VCaP (cell line): ENCODE measurements at regions not wholly inside any gene's neighbourhood (a gene's known extent, or its start where the extent isn't known, plus 50 kb on each side); places are given as distances from the start of the nearest gene placed in this dataset.

Source experiments
- H3K27ac ChIP-seq: fragments of 450-650 bp; 2 replicates; pipeline ENCODE4 v1.5.1; 2017
- TF ChIP-seq, protein P1 (sequence below): fragments of 450-650 bp; conservative IDR thresholded peaks from 2 replicates; pipeline ENCODE4 v1.5.1; 2017; ENCODE audit warnings: mild to moderate bottlenecking, moderate library complexity

DNA sequence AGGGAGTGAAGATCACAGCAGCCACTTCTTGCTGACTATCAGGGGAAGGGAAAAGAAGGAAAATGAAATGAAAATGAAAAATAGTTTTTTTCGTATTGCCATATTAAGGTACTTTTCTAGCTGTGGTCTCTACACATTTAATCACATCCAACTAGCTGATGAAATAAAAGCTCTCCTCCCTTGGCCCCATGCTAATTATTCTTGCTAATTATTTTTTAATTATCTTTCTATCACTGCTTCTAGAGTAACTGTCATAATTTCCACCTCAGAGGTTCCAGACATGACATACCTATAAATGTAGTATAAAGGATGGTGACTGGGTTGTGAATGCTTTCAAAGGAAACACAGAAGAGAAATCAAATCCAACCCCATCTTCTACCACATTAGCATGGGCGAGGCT is 334.1 kb upstream of the MAN1A1 start:
- TF ChIP-seq, protein P1, sequence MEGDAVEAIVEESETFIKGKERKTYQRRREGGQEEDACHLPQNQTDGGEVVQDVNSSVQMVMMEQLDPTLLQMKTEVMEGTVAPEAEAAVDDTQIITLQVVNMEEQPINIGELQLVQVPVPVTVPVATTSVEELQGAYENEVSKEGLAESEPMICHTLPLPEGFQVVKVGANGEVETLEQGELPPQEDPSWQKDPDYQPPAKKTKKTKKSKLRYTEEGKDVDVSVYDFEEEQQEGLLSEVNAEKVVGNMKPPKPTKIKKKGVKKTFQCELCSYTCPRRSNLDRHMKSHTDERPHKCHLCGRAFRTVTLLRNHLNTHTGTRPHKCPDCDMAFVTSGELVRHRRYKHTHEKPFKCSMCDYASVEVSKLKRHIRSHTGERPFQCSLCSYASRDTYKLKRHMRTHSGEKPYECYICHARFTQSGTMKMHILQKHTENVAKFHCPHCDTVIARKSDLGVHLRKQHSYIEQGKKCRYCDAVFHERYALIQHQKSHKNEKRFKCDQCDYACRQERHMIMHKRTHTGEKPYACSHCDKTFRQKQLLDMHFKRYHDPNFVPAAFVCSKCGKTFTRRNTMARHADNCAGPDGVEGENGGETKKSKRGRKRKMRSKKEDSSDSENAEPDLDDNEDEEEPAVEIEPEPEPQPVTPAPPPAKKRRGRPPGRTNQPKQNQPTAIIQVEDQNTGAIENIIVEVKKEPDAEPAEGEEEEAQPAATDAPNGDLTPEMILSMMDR: no peak
- no peak overlapping the region for H3K27ac ChIP-seq

DNA sequence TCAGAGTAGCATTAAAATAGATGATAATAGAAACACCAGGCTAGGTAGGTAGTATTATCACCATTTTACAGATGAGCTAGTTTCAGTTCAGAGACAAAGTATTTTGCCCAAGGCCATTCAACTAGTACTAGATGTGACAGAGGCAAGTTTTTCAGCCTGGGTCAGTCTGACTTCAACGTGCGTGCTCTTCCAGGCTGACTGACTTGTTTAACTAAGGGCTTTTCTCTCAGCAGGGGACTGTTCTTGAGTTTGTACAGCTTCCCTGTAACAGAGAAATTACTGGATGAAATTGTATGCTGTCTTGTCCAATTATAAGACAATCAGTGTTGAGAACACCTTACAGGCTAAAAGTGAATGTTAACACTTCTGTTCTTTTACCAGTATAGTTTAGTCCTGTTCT is 333.5 kb upstream of the MAN1A1 start:
- TF ChIP-seq, protein P1: no peak
- H3K27ac ChIP-seq: no peak overlapping the region

DNA sequence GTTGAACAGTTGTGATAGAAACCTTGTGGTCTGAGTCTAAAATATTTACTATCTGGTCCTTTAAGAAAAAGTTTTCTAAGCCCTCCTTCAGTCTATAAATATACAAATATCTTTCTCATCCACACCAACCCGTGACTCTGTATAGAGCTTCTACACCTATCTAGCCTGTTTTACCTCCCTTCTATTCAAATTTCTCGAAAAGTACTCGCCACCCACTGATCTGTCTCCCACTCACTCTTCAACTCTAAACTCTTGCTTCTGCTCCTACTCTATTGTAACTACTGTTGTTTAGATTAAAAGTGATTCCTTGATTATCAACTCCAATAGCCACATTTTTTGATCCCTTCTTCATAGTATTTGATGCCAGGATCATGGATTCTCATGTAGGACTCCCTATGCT is 329.4 kb upstream of the MAN1A1 start:
- no peak overlapping the region for H3K27ac ChIP-seq
- TF ChIP-seq, protein P1: no peak

DNA sequence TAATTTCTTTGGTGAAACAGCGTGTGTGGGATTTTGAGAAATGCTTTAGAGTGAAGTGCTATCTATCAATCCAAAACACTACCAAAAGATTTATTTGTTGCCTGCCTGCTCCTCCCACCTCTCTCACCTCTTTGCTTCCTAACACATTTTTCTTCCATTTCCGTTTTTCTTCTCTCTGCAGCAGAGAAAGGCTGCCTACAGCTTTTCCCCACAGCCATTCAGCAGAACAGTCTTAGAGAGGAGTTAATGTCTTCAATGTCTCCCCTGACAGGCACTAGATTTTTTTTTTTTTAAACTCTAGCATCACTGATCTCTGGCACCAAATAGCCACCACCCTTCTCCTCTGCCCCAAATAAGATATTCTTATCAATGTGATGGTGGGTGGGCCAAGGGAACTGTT is 327.8 kb upstream of the MAN1A1 start:
- TF ChIP-seq, protein P1: no peak
- no peak overlapping the region for H3K27ac ChIP-seq

DNA sequence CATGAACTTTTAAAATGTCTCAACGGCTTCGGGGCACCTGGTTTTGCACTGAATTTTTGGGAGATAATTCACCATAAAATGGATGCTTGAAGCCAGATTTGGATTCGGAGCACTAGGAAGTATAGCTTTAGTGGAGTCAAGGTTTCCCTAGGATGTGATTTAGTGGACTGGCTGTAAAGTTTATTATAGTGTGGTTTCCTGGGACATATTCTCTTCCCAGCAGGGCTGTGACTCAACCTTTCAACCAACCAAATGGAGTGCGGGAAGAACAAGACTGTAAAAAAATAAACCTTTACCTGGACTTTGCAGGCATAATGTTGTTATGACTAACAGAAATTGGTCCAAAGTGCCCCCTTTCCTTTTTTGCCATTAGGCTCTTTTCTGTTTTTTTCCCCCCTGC is 327.4 kb upstream of the MAN1A1 start:
- TF ChIP-seq, protein P1: no peak
- no peak overlapping the region for H3K27ac ChIP-seq

DNA sequence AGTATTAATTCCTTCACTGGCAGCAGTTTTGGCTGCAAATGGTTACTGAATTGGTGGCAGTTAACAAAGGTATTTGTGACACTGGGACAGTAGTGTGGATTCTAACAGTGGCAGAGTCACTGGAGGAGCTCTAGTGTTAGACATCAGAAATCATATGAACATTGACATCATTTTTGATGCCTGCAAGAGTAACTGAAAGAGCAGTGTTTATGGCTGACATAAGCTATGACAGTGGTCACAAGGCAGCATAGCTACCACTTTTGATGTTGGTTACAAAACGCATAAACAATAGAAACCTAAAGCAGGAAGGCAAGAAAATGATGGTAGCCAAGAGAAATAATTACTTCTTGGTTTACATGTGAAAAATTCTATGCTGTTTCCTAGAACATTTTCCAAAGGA is 326.7 kb upstream of the MAN1A1 start:
- TF ChIP-seq, protein P1: no peak
- H3K27ac ChIP-seq: no peak overlapping the region

DNA sequence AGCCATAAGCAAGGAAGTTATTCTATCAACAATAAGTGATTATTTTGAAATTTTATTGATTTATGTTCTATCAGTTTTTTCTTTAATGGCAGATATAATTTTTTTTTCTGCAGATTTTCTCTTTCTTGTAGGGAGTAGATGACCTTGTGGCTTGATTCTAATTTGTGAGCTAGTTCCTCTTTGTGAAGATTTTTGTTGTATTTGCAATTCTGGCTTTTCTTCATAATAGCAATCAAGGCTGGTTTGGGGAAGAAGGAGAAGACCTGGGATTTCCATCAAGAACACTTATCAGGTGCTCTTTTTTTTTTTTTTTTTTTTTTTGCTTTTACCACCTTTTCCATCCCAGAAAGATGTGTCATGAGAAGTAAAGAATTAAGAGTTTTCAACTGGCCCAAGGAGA is 324.2 kb upstream of the MAN1A1 start:
- TF ChIP-seq, protein P1: no peak
- H3K27ac ChIP-seq: no peak overlapping the region

DNA sequence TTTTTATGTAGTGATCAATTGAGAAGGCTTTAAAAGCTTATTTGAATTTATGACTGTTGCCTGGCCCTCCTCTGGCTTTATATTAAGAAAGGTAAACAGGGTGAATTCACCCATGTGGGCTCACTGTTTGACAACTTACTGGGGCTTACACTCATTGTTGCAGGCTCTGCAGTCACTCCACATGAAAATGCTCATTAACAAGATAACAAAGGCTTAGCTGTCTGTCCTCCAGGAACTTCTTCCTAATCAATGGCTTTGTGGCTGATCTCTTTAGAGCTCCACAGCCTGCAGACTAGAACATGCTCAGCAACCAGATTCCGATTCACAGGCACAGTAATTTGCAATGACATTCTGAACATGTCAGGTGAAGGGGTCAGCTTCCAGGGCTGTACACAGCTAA is 323.2 kb upstream of the MAN1A1 start:
- H3K27ac ChIP-seq: no peak overlapping the region
- TF ChIP-seq, protein P1: no peak
